Daoy (cell line): ENCODE measurements at regions not wholly inside any gene's neighbourhood (a gene's known extent, or its start where the extent isn't known, plus 50 kb on each side); places are given as distances from the start of the nearest gene placed in this dataset.
"Not testable (repeated sequence)": the region's sequence is repeated elsewhere in the genome, so short reads cannot be mapped to it uniquely, and the experiment has no call there.

Experiments
- DNase-seq: peaks from one replicate; pipeline ENCODE4 v3.0.0-alpha.2; 2015; ENCODE audit warnings: low read depth

DNA sequence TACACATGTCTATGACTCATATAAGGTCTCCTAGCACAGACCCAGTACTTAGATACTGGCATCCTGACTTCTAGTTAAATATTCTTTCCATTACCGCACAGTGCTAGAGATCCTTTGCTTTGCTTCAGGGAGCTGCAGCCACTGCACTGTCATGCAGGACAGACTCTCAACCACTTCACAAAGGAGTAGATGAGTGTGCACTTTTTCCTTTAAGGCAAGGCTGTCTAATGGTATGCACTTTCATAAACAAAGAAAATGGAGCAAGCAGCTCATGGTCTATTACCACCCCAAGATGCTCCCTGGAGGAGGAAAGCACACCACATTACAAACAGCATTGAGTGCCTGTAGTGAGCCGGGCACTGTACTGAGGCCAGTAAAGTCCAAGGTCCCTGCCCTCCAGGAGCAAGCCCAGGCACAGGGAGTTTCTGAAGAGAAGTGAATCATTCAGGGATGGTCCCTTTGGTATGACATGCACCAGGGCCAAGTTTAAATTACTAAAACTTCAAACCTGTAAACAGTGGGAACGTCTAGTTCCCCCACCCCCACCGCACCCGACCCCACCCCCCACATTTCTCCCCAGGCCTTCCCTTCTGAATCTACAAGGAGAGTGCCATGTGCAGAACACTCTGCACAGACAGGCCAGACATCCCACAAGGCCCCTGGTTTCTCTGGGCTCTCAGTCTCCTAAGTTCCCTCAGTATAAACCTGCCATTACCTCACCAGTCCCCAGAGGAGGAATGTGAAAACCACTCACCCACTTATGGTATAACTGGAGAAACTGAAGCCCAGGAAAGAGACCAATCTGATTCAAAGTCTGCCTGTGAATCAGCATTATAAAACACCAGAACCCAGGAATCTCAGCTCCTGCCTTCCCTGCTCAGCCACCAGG, 107.8 kb upstream of the BCL6 start:
- DNase-seq, result no peak

DNA sequence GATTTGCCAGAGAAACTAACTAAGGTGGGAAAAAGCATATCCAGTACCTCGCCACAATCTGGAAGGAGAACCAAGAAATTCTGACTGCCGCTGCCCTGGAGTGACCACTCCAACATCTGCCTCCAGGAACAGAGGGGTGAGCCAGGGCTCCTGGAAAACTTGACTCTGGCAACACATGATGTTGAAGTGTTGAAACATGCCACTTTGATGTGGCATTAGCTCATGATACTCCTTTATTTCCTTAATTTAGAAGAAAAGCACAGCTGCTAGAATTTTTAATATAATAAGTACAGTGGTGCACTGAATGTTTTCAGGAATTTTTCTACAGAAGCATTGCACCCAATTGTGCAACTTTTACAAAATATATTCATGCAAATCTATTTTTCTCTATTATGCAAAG, 109.9 kb upstream of the BCL6 start:
- no peak for DNase-seq

DNA sequence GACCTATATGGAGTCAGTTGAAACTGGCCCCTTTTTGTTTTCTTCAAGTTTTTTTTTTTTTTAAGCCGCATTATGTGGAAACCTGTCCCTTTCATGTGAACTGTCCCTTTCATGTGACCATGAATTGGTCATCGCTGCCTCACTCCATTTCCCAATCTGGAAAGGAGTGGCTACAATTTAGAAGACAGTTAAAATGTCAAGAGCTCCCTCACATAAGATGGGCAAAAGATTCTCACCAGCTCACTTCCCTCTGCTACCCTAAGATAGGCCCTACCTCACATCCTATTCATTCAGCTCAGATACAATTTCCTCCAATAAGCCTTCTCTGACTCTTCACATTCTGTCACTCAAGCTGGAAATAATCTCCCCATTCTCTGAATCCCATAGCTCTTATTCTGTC, 111.3 kb upstream of the BCL6 start:
- no peak for DNase-seq

DNA sequence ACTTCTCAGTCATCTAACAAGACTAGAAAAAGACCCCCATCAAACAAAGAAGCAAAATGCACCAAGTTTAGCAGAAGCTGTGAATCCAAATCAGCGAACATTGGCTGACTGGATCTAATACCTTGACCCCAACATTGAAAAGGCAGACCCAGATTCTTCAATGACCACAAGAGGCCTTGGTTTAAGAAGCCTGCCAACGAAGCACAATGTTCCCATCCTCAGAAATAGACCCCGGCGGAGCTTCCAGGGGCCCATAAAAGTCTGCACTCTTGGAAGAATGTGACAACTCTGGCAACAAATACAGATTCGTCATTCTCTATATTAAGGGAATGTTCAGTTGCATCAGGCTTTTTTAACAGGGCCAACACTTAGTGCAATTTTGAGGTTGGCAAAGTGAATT, 112.8 kb upstream of the BCL6 start:
- no peak for DNase-seq

DNA sequence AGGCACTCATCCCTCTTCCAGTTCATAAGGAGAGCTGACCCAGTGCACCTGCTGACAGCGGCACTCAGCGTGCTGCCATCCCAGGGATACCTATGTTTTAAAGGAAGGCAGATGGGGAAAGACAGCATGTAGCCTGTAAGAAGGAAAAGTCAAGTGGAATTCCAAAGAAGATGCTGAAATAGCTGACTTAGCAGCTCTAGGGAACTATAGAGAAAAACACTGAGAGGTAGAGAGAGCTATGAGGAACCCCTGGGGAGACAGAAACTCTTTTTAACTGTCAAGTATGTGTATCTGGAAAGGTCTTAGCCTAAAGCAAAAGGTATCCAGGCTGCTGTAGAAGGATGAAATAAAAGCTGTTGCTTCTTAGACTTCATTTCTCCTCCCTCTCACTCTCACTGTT, 113.4 kb upstream of the BCL6 start:
- no peak for DNase-seq

DNA sequence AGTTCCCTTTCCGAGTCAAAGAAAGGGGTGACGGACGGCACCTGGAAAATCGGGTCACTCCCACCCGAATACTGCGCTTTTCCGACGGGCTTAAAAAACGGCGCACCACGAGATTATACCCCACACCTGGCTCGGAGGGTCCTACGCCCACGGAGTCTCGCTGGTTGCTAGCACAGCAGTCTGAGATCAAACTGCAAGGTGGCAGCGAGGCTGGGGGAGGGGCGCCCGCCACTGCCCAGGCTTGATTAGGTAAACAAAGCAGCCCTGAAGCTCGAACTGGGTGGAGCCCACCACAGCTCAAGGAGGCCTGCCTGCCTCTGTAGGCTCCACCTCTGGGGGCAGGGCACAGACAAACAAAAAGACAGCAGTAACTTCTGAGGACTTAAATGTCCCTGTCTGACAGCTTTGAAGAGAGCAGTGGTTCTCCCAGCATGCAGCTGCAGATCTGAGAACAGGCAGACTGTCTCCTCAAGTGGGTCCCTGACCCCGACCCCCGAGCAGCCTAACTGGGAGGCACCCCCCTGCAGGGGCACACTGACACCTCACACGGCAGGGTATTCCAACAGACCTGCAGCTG, 117.5 kb upstream of the BCL6 start:
- DNase-seq, result not testable (repeated sequence)

DNA sequence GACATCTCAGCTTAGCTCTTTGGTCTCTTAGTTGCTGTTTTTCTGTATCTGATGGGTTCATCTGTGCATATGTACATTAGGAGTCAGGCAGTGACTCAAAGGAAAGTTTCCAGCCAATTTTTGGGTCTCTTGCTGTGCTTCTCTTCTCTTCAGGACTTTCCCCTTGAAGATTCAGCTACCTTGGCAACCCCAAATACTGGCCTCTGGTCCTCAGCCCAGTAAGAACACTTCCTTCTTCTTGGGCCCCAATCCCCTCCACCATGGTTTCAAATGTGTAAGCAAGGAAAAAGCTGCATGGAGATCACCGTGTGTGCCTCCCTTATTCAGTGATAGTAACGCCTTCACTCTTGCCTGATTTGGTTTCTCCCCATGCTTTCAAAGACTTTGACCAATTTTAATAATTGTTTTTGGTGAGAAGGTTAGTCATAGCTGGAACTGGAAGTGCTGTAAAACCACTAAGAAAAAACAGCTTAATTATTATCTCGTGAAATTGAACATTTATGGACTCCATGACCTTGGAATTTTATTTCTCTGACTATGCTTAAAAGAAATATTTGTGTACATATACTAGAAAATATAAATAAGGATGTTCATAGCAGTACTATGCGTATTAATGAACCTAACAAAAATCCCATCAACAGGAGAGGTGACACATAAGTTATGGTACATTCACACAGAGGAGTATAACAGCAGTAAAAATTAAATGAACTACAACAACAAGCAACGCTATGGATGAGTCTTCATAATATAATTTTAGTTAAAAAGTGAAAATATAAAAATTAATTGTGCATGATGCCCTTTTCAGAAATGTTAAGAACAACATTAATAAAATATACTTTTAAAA, 125.3 kb upstream of the BCL6 start:
- DNase-seq, result no peak

DNA sequence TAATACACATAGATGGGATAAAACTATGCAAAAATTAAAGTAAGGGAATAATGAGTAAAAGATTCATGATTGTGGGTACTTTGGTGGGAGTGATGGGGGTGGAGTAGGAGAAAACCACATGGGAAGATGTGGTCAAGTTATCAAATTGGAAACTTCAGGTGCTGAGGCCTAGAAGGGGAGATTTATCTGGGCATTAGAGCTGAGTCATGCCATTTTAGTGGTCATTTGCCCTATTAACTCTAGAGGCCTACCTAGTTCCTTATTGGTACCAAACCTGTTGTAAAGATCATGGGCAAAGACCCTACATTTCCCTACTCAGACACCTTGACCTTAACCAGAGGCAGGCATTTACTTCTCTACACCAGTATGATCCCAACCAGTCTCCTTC, 125.9 kb upstream of the BCL6 start:
- DNase-seq, result no peak

DNA sequence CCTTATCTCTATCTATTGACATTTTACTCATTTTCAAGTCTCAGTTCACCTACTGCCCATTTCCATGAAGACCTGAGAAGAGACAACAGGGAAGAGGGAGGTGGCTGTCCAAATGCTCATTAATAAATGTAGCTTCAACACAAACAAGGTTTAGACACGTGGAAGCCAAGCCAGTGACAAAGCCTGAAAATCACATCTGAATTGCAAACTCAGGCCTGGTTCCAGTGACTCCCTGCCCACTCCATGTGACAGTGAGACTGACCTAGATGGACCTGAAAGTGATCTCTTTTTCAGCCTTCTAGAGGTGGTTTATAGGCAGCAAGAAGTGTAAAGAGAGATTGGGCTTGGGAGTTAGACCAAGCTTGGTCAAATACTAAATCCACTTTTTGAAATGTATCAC, 126.6 kb upstream of the BCL6 start:
- DNase-seq, result no peak

DNA sequence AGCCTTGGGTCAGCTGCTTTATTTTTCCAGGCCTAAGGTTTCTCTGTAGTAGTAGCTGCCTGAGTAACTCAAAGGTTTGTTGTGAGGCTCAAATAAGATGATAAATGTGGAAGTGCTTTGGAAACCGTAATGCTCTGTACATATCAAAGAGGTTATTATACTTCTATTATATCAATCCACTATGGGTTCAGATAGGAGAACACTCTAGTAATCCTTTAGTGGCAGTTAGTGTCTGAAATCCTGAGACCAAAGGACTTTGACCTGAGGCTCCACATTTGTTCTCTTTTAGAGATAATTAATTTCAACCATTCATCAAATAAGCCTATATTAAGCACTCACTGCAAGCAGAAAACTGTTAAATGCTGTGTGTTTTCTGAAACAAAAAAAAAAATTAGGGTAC, 128.6 kb upstream of the BCL6 start:
- no peak for DNase-seq

DNA sequence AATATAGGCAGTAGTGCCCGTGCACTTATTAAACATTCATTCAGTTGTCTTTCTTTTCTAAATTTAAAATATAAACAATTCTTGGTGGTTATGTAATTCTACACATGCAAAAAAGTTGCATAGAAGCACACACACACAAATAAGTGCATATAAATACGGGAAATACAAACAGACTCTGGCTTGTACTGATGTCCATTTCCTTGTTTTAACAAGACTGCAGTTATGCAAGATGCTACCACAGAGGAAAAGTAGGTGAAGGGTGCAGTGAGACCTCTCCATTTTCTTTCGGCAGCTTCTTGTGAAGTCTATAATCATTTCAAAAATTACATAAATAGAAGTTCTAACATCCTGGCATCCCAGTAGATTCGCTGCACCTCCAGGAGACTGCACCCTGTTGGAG, 130.6 kb upstream of the BCL6 start:
- no peak for DNase-seq

DNA sequence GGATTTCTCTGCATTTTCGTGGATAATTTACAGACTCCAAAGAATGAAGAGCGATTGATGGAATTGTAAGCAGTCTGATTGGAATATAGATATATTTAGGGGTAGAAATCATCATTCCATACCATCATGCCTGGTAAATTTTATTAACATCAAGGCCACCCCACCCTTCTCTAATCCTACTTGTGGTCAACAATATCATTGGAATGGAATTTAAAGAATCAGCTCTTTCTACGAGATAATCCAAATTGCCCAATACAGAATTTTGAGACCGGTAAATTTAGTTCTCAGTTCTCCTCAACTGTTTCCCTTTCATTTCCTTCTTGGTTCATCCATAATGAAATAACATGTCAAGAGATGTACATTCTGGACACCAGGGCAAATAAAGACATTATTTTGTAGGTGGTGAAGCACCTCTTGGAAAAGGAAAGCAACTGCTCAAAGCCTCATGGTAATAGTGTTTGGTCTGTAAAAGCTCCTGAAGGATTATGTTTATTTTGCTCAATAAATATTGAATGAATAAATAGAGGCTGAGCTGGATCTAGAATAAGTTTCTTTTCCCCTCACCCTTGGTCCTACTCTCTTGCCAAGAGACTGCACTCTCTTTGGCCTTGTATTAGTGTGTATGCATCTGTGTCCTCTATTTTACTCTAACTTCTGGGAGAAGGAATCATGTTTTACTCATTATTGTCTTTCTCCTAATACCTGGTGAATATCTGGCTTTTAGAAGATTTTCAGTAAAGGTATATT, 133.7 kb upstream of the BCL6 start:
- DNase-seq, result peak; percentile 26

DNA sequence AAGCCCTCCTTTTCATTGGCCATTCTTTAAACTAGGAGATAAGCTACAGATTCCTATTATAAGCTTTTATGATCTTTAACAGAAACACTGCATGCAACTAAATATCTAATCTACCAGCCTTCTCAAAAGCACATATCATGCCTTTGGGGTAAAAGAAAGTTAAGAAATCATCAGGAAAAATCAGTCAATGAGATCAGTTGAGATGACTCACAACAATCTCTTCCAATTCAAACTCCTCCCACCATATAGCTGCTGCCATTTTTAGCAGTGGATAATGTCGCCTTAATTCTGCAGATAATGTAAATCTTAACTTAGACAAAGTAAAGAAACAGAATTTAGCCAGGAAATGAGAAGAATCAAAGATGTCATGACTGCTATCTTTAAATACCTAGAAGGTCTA, 135.2 kb upstream of the BCL6 start:
- no peak for DNase-seq

DNA sequence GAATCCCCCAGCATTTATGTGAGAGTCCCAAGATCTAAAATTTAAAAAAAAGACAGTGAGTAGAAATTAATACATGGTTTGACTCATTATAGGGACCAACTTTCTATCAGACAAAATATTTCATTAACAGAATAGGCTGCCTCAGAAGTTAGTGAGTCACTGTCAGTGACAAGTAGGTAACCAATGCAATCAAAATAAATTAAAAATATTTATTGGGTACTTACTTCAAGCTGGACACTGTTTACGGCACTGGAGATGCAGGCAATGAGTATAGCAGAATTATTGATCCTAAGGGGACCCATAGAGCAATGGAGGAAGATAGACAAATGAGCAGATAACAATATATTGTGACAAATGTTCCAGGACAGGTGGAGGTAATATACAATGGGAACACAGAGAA, 135.6 kb upstream of the BCL6 start:
- no peak for DNase-seq

DNA sequence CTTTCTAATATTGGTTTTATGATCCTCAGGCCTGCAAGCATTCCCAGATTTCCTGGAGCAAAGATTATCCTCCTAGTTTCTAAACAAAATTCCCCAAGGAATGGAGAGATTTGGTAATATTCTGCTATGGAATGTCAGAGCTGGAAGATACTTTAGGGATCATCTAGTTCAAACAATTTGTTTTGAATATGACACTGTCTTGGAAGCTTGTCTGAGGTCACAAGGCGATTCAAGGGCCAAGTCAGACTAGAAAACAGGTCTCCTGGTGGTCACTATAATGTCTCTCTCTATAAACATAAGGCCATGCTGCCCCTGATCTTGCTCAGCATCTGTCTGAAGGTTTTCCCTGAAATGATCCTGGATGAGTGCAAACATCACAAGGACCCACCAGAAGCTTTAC, 143.4 kb upstream of the BCL6 start:
- no peak for DNase-seq

DNA sequence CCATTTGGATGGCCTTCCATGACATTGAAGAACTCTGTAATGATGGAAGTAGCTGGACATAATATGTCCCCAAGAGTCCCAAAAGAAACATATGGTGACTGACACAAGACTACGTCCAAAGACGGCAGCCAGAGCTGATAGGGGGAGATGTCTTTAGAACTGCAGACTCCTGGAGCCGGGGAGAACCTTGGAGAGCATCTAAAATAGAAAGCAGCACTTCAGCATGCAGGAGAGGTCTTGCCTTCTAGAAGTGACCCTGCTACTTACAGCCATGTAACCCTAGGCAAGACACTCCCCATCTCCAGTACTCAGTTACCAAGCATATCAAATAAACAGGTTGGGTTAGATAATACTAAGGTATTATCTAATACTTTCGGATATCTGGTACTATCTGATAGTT, 143.8 kb upstream of the BCL6 start:
- DNase-seq, result no peak

DNA sequence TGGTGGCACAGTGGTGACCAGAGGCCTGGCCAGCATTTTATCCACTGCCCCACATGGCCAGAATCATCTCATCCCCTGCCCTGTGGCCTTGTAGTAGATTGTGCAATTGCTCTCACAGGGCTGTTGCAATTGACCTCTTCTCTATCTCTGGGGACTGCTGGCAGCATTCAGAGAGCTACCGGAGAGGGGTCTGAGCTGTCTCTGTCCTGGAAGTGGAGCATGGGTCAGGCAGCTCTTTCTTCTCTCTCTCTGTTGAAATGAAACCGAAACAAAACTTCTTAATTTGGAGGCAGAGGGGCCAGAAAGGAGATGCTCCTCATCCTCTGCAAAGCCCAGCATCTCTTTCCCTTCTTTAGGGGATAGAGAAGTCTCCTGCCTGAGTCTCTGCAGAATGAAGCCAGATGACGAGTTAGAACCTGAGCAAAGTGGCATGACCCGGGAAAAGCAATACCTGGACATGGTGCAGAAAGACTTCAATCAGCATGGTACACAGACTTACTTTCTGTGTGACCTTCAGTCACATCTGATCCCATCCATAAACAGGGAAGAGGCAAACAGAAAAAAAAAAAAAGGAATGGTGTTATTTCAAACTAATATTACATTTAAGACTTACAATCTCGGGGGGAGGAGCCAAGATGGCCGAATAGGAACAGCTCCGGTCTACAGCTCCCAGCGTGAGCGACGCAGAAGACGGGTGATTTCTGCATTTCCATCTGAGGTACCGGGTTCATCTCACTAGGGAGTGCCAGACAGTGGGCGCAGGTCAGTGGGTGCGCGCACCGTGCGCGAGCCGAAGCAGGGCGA, 144.5 kb upstream of the BCL6 start:
- DNase-seq, result no peak

DNA sequence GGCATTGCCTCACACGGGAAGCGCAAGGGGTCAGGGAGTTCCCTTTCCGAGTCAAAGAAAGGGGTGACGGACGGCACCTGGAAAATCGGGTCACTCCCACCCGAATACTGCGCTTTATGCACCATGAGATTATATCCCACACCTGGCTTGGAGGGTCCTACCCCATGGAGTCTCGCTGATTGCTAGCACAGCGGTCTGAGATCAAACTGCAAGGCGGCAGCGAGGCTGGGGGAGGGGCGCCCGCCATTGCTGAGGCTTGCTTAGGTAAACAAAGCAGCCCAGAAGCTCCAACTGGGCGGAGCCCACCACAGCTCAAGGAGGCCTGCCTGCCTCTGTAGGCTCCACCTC, 145.1 kb upstream of the BCL6 start:
- not testable (repeated sequence) for DNase-seq

DNA sequence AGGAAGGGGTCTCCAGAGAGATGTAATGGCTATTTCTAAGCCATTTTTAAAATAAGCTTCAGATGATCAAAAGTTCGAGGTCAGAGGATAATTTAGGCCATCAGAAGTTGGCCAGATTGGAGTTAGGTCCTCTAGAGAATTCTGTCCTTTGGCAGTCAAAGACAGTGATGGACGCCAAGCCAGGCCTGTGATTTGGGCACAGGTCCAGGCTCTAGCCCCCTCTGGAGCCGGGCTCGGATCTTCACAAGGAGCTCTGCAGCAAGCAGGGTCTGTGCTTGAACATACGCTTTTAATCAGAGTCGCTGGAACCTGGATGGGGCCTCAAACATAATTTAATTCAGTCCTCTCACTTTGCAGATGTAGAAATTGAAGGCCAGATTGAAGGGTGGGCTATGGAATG, 151.4 kb upstream of the BCL6 start:
- no peak for DNase-seq

DNA sequence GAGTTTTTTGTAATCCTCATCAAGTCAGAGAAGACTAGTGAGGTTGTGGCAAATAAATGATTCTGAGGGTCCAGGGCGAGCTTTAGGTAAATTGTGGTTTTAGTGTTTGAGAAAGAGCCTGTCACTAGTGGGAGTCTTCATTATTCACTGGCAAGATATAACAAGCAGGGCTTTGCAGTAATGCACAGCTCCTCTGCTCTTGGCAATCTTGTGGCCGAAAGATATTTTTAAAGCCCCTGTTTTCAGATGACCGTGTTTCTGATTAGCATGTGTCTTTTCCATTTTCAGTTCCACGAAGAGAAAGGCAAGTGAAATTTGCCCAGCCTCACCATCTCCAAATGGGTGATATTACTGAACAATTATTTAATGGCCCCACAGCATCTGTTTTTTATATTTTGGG, 154.0 kb upstream of the BCL6 start:
- no peak for DNase-seq

DNA sequence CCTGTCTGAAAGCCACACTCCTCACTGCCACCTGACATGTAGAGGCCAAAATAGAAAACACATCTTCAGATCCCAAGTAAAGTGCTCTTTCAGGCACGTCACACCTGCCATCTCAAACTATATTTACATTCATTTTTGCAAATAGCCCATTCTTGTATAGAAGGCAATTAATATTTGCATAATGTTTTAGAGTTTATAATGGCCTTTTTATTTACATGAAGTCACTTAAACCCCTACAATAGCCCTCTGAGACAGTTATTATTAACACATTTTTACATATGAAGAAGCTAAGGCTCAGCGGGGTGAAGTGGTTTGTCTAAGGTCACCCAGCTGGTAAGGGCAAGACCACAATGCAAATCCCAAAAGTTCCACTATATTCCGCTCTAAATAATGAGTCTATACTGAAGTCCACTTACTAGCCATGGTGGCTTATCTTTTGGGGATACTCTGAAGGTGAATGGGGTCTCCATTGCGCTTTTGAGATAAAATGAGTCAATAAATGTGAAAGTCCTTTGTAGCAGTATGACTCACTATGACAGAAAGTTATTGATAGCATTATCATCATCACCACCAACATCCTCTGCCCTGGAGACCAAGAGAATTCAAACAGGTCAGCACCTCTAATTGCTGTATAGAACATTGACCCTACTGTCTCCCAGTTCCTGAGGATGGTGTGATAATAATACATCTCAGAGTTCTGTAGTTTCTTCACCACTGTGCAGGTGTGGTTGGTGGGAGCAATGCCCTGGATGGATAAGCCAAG, 155.9 kb upstream of the BCL6 start:
- DNase-seq, result no peak
